ENCODE measurements at regions not wholly inside any gene's neighbourhood (a gene's known extent, or its start where the extent isn't known, plus 50 kb on each side); places are given as distances from the start of the nearest gene placed in this dataset.
"Not testable (repeated sequence)": the region's sequence is repeated elsewhere in the genome, so short reads cannot be mapped to it uniquely, and the experiment has no call there.

DNA sequence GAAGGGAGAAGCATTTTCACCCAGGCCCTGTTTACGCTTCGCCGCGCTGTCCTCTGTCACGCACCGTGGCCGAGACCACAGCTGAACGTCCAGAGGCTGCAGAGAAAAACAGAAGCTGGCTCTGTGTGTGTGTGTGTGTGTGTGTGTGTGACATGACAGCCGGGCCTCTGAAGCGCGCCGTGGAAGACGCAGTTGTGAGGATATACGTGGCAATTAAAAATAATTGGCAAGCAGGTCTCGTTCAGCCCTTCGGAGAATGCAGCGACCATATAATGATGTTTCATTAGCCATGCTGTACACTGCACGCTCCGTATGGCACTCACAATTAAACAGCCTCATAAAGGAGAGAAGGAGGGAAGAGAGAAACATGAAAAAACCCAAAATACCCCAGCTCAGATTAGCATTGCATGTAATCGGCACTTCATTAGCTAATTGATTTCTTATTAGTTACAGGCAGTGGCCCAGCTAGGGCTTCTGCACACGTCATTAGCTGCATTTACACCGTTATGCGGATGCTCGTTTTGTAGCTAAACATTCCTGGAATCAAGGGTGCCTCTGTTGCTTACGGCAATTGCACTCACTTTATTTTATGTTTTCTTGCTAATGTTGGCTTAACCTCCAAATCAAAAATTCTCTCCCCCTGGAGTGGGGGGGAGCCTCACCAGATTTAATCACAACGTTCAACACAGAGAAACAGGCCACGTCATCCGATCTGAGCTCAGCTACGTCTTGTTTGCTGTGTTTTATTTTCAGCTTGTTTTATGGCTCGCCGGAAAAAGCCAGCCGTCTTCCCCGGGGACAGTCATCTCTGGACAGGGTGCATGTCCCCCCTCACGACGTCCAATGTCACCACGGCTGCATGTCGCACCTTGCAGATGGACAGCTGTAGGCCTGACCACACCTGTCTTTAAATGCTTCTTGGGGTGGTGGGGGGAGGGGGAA lies 74.6 kb upstream of the SHOX start:
- no peak for DNase-seq

DNA sequence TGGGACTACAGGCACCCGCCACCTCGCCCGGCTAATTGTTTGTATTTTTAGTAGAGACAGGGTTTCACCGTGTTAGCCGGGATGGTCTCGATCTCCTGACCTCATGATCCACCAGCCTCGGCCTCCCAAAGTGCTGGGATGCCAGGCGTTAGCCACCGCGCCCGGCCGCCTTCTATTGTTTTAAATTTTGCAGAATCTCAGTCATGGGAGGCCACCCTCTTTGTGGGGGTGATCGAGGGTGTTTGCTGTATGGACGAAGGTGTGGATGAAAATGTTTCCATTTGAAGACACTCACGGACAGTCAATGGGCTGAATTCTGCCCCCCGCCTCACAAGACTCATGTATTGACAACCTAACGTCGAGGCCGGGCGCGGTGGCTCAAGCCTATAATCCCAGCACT lies 73.0 kb upstream of the SHOX start:
- not testable (repeated sequence) for DNase-seq

DNA sequence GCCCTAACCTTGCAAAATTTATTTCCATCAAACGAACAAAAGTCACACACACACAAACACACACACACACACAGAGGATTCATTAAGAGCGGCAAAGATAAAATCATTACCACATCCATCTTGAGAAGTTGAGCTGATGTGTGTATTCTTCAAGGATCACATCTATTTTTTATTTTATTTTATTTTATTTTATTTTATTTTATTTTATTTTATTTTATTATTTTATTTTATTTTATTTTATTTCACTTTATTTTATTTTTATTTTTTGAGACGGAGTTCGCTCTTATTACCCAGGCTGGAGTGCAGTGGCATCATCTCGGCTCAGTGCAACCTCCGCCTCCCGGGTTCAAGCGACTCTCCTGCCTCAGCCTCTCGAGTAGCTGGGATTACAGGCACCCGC lies 71.3 kb upstream of the SHOX start:
- not testable (repeated sequence) for DNase-seq

DNA sequence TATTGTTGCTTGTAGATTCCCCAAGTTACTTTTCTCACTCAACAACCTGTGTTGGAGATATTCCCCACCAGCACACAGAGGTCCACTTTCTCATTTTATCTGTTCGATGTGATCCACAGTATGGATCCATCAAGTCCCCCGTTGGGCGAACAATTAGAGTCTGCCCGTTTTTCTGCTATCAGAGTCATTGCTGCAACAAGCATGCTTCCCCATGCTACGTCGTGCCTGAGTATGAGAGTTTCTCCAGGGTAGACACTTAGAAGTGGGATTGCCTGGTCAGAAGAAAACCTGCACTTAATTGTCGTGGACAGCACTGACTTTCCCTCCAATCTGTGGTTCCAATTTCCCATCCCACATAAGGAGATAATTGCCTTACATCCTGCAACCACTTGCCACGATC lies 62.7 kb upstream of the SHOX start:
- DNase-seq = no peak

DNA sequence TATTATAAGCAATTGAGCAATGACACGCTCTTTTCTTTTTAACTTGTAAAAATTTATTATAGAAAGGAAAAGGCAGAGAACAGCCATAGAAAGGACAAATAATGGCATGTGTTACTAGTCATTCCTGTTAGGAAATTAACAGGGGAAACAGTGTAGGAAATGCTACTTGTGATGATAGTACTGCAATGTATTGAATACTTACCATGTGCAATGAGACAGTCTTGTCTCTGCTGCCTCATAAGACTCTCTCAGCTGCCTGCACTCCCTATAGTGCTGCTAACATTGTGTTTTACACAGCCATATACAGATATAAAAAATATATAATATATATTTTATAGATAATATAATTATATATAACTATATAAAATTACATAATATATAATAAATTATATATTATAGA lies 62.3 kb upstream of the SHOX start:
- DNase-seq = no peak

DNA sequence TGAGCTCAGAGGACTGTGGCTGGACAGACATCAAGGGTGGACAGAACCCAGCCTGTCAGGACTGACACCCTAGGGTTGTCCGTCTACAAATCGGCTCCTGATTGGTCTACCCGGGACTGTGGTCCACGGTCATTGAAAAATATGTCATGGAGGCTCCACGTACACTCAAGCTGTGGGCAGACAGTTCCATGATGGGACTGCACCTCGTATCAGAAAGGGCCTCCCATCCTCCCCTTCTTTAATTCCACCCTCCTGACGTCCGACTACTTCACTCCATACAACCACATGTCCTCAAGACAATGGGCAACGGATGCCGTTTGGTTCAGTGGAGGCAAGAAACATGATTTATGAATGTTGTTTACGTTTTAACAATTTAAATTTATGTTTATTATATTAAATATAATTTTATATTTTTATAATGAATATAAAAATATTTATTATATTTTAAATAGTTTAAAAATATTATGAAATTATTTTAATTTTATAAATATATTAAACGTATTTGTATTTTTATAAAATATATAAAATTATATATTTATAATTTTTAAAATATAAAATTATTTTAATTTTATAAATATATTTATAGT lies 58.0 kb upstream of the SHOX start:
- no peak for DNase-seq

DNA sequence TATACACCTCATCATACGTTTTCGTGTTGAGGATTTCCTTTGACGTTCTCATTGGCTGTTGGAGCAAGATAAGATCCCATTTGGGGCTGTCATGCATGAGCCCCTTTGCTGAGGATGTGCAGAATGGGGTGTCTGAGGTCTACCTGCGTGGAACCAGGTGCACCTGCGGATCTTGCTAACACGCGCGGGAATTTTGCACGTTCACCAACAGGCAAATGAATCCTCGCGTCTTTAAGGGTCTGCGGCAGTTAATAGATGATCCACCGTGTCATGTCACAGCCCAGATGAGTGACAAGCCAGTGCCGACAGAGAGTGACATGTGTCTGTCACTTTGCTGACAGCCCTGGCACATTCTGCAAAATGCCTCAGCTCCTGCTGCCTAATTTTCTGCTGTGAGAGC lies 56.3 kb upstream of the SHOX start:
- no peak for DNase-seq

DNA sequence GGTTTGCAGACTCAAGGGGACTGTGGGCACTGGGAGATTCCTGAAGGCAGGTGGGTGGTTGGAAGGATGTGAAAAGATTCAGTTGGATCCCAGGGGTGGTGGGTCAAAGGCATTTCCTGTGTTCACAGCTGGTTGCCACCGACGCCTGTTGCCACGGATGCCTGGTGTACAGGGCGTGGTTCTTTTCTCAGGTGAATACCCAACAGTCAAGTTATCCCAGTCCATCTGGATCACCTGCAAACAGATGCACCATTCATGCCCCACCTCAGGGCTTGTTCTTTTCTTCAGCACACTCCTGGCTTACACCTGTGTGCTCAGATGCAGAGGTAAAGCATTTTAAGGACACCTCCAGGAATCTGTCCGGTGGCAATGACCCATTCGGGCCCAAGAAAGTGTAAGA lies 55.8 kb upstream of the SHOX start:
- no peak for DNase-seq

DNA sequence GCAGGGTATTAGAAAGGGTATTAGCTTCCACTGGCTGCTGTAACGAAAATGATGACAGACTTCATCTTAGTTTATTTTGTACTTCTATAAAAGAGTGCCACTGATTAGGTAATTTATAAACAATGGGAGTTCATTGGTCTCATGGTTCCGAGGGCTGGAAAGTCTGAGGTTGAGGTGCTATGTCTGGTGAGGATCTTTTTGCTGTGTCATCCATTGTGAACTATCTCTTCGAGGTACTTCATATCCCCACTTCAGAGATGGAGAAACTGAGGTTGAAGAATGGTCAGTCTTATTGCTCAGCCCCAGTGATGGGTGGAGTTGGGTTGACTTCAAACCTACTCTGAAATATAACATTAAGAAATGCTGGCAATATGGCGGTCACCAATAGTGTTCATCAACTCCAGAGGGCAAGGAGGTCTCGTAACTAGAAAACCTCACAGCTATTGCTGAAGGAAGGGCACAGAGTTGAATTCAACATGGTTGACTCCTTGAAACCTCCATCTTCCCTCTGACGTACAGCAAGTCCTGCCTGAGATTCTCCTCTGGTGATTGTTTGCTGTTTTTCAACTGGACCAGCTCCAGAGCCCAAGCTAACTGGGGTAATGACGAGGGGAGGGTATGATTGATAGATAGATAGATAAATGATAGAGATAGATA lies 53.6 kb upstream of the SHOX start:
- no peak for DNase-seq

DNA sequence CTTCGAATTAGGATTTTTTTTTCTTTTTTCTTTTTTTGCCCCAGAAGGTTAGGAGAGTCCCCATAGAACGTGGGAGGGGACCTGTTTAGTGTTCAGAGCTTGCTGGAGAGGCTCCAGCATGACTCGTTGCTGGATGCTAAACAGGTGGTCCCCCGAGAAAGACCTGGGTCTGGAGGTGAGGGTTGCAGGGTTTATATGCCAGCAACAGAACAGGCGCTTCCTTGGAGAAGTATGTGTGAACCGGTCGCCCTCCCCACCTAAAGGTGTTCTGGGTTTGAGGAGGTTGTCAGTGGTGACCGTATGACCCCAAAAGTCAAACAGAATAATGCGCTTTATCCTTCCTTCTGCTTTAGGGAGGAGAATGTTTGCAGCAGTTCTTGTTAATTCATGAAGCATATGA lies 52.1 kb upstream of the SHOX start:
- DNase-seq = no peak

DNA sequence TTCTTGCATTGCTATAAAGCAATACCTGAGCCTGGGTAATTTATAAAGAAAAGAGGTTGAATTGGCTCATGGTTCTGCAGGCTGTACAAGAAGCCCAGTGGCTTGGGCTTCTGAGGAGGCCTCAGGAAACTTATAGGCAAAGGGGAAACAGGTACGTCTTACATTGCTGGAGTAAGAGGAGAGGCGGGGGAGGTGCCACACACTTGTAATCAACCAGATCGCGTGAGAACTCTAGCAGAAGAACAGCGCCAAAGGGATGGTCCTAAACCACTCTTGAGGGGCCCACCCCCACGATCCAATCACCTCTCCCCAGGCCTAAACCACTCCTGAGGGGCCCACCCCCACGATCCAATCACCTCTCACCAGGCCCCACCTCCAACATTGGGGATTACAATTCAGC lies 50.6 kb upstream of the SHOX start:
- no peak for DNase-seq
